Right lobe of liver (tissue), 4 donors: ENCODE measurements at regions not wholly inside any gene's neighbourhood (a gene's known extent, or its start where the extent isn't known, plus 50 kb on each side); places are given as distances from the start of the nearest gene placed in this dataset.

Experiments
- CTCF ChIP-seq, 4 donors: fragments of 200-600 bp in 3 of 4; fragments of 450-650 bp in 1 of 4; IDR thresholded peaks; one replicate each; pipeline versions ENCODE4 v1.5.1 to v1.8.0; 2016 to 2022; ENCODE audit warnings: antibody characterized with exemption in 4 of 4, mild to moderate bottlenecking in 2 of 4
- POLR2A ChIP-seq: fragments of 450-650 bp; IDR thresholded peaks from one replicate; pipeline ENCODE4 v1.6.1; 2017; ENCODE audit warnings: antibody characterized with exemption, mild to moderate bottlenecking
- donor health status: DM: no; HTN: no; CAD: no.
- donor health status: DM: no; HTN: no; CAD: no.
- donor health status: DM: no; HTN: yes; CAD: no.

GRCh38 chr7:85702348-85702747 is 515.5 kb upstream of the SEMA3D start:
- TF ChIP-seq CTCF (IDR thresholded peaks at IDR 0.05) (no peak), POLR2A (no peak)
